Smooth muscle cell (in vitro differentiated cells): ENCODE measurements at regions not wholly inside any gene's neighbourhood (a gene's known extent, or its start where the extent isn't known, plus 50 kb on each side); places are given as distances from the start of the nearest gene placed in this dataset.

Experiments
- DNase-seq: peaks from one replicate; lab custom pipeline; 2025; ENCODE audit not compliant: unreplicated experiment; lab: John Stamatoyannopoulos, UW
- H2AFZ ChIP-seq: fragments of 200-600 bp; sonication (generic); 2 replicates; pipeline ENCODE4 v1.6.0; 2016; ENCODE audit warnings: antibody characterized with exemption, low read depth, mild to moderate bottlenecking
- H3F3A ChIP-seq: fragments of 200-600 bp; sonication (generic); 2 replicates; pipeline ENCODE4 v1.6.0; 2017; ENCODE audit warnings: antibody characterized with exemption, low read depth
- H3K27ac ChIP-seq: fragments of 200-600 bp; sonication (generic); 2 replicates; pipeline ENCODE4 v1.5.1; 2016; ENCODE audit warnings: low read depth, mild to moderate bottlenecking
- H3K27me3 ChIP-seq: fragments of 200-600 bp; sonication (generic); 2 replicates; pipeline ENCODE4 v1.6.1; 2016; ENCODE audit warnings: low read depth, mild to moderate bottlenecking
- H3K36me3 ChIP-seq: fragments of 200-600 bp; sonication (generic); 2 replicates; pipeline ENCODE4 v1.5.1; 2016; ENCODE audit warnings: low read depth
- H3K4me1 ChIP-seq: fragments of 200-600 bp; sonication (generic); 2 replicates; pipeline ENCODE4 v1.5.1; 2016; ENCODE audit warnings: low read depth
- H3K4me2 ChIP-seq: fragments of 200-600 bp; sonication (generic); 2 replicates; pipeline ENCODE4 v1.6.0; 2016; ENCODE audit warnings: mild to moderate bottlenecking
- H3K4me3 ChIP-seq: fragments of 200-600 bp; sonication (generic); 2 replicates; pipeline ENCODE4 v1.5.1; 2016; ENCODE audit warnings: mild to moderate bottlenecking
- H3K79me2 ChIP-seq: fragments of 200-600 bp; sonication (generic); 2 replicates; pipeline ENCODE4 v1.6.0; 2016; ENCODE audit warnings: low read depth, mild to moderate bottlenecking
- H3K9ac ChIP-seq: fragments of 200-600 bp; sonication (generic); 2 replicates; pipeline ENCODE4 v1.6.0; 2016; ENCODE audit warnings: low read depth
- H3K9me3 ChIP-seq: fragments of 200-600 bp; sonication (generic); replicated peaks from 2 replicates; pipeline ENCODE4 v1.5.1; 2016; ENCODE audit warnings: low read depth
- H4K20me1 ChIP-seq: fragments of 200-600 bp; sonication (generic); 2 replicates; pipeline ENCODE4 v1.6.0; 2016; ENCODE audit warnings: low read depth
- WGBS: methylation state at CpG from one replicate; pipeline ENCODE4 v1.1.7; 2016; ENCODE audit warnings: low lambda C conversion rate; 5-methylcytosine and 5-hydroxymethylcytosine counted together
- TF ChIP-seq, protein P1 (sequence below): fragments of 200-600 bp; sonication (generic); IDR thresholded peaks from 2 replicates; pipeline ENCODE4 v1.5.1; 2017; ENCODE audit warnings: borderline replicate concordance, mild to moderate bottlenecking, antibody characterized with exemption; ENCODE audit not compliant: insufficient read depth, poor library complexity, severe bottlenecking

DNA sequence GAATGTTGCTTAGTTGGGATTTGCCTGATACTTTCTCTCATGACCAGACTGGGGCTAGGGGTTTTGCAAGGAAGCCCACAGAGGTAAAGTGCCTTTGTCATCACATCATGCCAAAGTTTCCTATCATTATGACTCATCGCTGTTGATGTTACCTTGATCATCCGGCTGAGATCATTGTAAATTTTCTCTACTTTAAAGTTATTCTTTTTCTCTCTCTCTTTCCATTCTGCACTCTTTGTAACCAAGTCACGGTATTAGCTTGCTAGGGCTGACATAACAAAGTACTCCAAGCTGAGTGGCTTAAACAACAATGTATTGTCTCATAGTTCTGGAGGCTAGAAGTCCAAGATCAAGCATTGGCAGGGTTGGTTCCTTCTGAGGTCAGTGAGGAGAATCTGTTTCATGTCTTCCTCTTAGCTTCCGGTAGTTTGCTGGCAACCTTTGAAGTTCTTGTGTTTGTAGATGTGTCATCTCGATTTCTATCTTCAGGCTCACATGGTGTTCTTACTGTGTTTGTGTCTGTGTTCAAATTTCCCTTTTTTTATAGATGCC is 113.0 kb downstream of the DTHD1 start:
- Histone ChIP-seq H3K9ac (no peak overlapping the region), H3K4me3 (no peak overlapping the region), H3K4me2 (no peak overlapping the region), H2AFZ (no peak overlapping the region), H3K79me2 (no peaks in the 10 kb centered on the region), H3F3A (peaks cover 13% of the 10 kb centered on the region), H3K36me3 (no peaks in the 10 kb centered on the region), H4K20me1 (no peaks in the 10 kb centered on the region), H3K4me1 (no peaks in the 10 kb centered on the region), H3K27me3 (no peaks in the 10 kb centered on the region), H3K27ac (no peak overlapping the region), H3K9me3 (no peaks in the 10 kb centered on the region)
- TF ChIP-seq, protein P1, sequence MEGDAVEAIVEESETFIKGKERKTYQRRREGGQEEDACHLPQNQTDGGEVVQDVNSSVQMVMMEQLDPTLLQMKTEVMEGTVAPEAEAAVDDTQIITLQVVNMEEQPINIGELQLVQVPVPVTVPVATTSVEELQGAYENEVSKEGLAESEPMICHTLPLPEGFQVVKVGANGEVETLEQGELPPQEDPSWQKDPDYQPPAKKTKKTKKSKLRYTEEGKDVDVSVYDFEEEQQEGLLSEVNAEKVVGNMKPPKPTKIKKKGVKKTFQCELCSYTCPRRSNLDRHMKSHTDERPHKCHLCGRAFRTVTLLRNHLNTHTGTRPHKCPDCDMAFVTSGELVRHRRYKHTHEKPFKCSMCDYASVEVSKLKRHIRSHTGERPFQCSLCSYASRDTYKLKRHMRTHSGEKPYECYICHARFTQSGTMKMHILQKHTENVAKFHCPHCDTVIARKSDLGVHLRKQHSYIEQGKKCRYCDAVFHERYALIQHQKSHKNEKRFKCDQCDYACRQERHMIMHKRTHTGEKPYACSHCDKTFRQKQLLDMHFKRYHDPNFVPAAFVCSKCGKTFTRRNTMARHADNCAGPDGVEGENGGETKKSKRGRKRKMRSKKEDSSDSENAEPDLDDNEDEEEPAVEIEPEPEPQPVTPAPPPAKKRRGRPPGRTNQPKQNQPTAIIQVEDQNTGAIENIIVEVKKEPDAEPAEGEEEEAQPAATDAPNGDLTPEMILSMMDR, result no peak
- DNase-seq, result no peak
- WGBS, result 89% methylated on average over 5 of the region's 5 CpGs

GRCh38 chr4:36399762-36400353 is 118.4 kb downstream of the DTHD1 start:
- 26% methylated on average over 2 of the region's 2 CpGs for WGBS
- no peak overlapping the region for H3K4me2 ChIP-seq

DNA sequence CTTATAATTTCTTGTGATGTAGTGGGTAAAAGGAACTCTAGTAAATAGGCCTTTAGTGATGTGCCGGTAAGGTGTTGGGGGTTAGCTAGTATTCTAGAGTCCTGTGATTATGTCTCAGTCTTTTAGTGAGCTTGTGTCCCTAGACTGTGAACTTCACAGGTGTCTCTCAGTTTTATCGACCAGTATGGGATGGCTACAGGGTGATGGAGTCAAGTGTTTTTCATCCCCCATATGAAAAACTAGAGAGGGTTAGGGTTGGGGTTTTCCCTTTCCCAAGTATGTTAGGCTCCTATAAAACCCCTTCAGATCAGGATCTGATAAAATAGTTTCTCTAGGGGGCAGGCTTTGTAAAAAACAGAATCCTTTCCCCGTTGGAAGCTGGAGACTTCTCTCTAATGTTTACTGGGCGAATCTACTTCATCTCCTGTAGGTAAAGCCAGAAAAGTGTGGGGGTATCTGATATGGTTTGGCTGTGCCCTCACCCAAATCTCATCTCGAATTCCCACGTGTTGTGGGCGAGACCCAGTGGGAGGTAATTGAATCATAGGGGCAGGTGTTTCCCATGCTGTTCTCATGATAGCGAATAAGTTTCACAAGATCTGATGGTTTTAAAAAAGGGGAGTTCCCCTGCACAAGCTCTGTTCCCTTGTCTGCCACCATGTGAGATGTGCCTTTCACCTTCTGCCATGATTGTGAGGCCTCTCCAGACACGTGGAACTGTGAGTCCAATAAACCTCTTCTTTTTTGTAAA is 120.8 kb downstream of the DTHD1 start:
- WGBS, result 83% methylated on average over 9 of the region's 9 CpGs
- Histone ChIP-seq H3K9me3 (no peaks in the 10 kb centered on the region), H3F3A (no peaks in the 10 kb centered on the region), H4K20me1 (no peaks in the 10 kb centered on the region), H3K36me3 (no peaks in the 10 kb centered on the region), H3K27me3 (no peaks in the 10 kb centered on the region), H2AFZ (no peak overlapping the region), H3K9ac (no peak overlapping the region), H3K4me1 (no peaks in the 10 kb centered on the region), H3K79me2 (no peaks in the 10 kb centered on the region), H3K27ac (no peak overlapping the region), H3K4me2 (no peak overlapping the region), H3K4me3 (no peak overlapping the region)
- TF ChIP-seq, protein P1, result no peak
- no peak for DNase-seq

More at GRCh38 chr4:36399762-36400353, 118.4 kb downstream of the DTHD1 start:
- Histone ChIP-seq H3K27me3 (no peaks in the 10 kb centered on the region), H3K9me3 (no peaks in the 10 kb centered on the region), H3K4me1 (no peaks in the 10 kb centered on the region), H3K9ac (no peak overlapping the region), H4K20me1 (no peaks in the 10 kb centered on the region), H3K27ac (no peak overlapping the region), H2AFZ (no peak overlapping the region), H3K36me3 (no peaks in the 10 kb centered on the region), H3F3A (no peaks in the 10 kb centered on the region), H3K79me2 (no peaks in the 10 kb centered on the region), H3K4me3 (no peak overlapping the region)
- DNase-seq, result no peak
- TF ChIP-seq, protein P1, result peak; percentile 65
